Osteocyte (in vitro differentiated cells): ENCODE measurements at regions not wholly inside any gene's neighbourhood (a gene's known extent, or its start where the extent isn't known, plus 50 kb on each side); places are given as distances from the start of the nearest gene placed in this dataset.

Source experiments
- DNase-seq: peaks from one replicate; pipeline ENCODE4 v3.0.0; 2021; ENCODE audit warnings: mixed read lengths; ENCODE audit not compliant: unreplicated experiment; ENCODE audit errors: extremely low spot score
- H3K27ac Mint-ChIP-seq: one replicate; pipeline ENCODE4 v1.8.0; 2021; ENCODE audit warnings: mild to moderate bottlenecking, mixed read lengths; ENCODE audit not compliant: unreplicated experiment
- H3K27me3 Mint-ChIP-seq: one replicate; pipeline ENCODE4 v1.8.0; 2021; ENCODE audit warnings: mixed read lengths; ENCODE audit not compliant: unreplicated experiment
- H3K36me3 Mint-ChIP-seq: one replicate; pipeline ENCODE4 v1.8.0; 2021; ENCODE audit warnings: mixed read lengths; ENCODE audit not compliant: unreplicated experiment
- H3K4me1 Mint-ChIP-seq: one replicate; pipeline ENCODE4 v1.8.0; 2021; ENCODE audit warnings: mixed read lengths; ENCODE audit not compliant: unreplicated experiment
- H3K4me3 Mint-ChIP-seq: one replicate; pipeline ENCODE4 v1.8.0; 2021; ENCODE audit warnings: mild to moderate bottlenecking, moderate library complexity, mixed read lengths; ENCODE audit not compliant: unreplicated experiment
- H3K9me3 Mint-ChIP-seq: one replicate; pipeline ENCODE4 v1.8.0; 2021; ENCODE audit warnings: mixed read lengths; ENCODE audit not compliant: unreplicated experiment
- CTCF ChIP-seq: fragments of 200-600 bp; sonication (generic); IDR thresholded peaks from 2 replicates; pipeline ENCODE4 v1.5.0; 2021; ENCODE audit warnings: antibody characterized with exemption, mild to moderate bottlenecking, moderate library complexity

GRCh38 chr12:45626965-45627364 is 102.5 kb upstream of the ARID2 start:
- H3K36me3 Mint-ChIP-seq, result no peaks in the 10 kb centered on the region
- TF ChIP-seq CTCF, result no peak
- H3K4me1 Mint-ChIP-seq, result no peaks in the 10 kb centered on the region
- no peak overlapping the region for H3K27ac Mint-ChIP-seq
- H3K9me3 Mint-ChIP-seq, result no peaks in the 10 kb centered on the region
- no peak overlapping the region for H3K4me3 Mint-ChIP-seq
- peaks cover 66% of the 10 kb centered on the region for H3K27me3 Mint-ChIP-seq
- no peak for DNase-seq

- Mint-ChIP-seq H3K9me3 (no peaks in the 10 kb centered on the region), H3K27me3 (peaks cover 64% of the 10 kb centered on the region), H3K27ac (no peak overlapping the region), H3K4me3 (no peak overlapping the region), H3K36me3 (no peaks in the 10 kb centered on the region), H3K4me1 (no peaks in the 10 kb centered on the region)
- DNase-seq, result no peak
- TF ChIP-seq CTCF, result no peak
These were observed 102.0 kb upstream of the ARID2 start for GRCh38 chr12:45627407-45628069.

GRCh38 chr12:45629292-45629691 is 100.2 kb upstream of the ARID2 start:
- TF ChIP-seq CTCF, result no peak
- no peaks in the 10 kb centered on the region for H3K9me3 Mint-ChIP-seq
- H3K27ac Mint-ChIP-seq, result no peak overlapping the region
- no peak overlapping the region for H3K4me3 Mint-ChIP-seq
- no peaks in the 10 kb centered on the region for H3K4me1 Mint-ChIP-seq
- no peaks in the 10 kb centered on the region for H3K36me3 Mint-ChIP-seq
- no peak for DNase-seq
- peaks cover 56% of the 10 kb centered on the region for H3K27me3 Mint-ChIP-seq

DNA sequence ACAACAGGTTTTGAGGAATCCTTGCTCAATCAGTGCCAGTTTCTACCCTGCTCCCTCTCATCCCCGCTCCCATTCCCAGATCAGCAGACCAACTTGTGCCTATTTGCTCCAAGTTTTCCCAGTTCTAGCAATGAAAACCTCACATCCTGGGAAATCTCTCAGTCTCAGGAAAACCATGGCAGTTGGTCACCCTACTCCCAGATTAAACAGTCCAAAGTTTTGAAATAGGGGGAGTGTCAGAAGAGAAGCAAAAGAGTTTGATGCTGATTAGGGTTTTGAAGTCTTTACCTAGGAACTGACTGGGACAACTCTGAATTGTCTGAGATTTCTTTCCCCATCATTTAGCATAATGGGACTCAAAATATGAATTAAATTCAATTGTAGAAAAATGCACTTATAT is 95.8 kb upstream of the ARID2 start:
- TF ChIP-seq CTCF, result no peak
- DNase-seq, result no peak
- H3K9me3 Mint-ChIP-seq, result no peaks in the 10 kb centered on the region
- peaks cover 37% of the 10 kb centered on the region for H3K27me3 Mint-ChIP-seq
- H3K27ac Mint-ChIP-seq, result no peak overlapping the region
- H3K36me3 Mint-ChIP-seq, result no peaks in the 10 kb centered on the region
- no peak overlapping the region for H3K4me3 Mint-ChIP-seq
- H3K4me1 Mint-ChIP-seq, result peaks cover 2% of the 10 kb centered on the region

- Mint-ChIP-seq H3K27ac (no peak overlapping the region), H3K9me3 (no peaks in the 10 kb centered on the region), H3K36me3 (no peaks in the 10 kb centered on the region), H3K27me3 (peaks cover 37% of the 10 kb centered on the region), H3K4me3 (no peak overlapping the region), H3K4me1 (peaks cover 2% of the 10 kb centered on the region)
- DNase-seq, result no peak
- no peak for TF ChIP-seq CTCF
These were observed 95.1 kb upstream of the ARID2 start for GRCh38 chr12:45634273-45634917.
